Stimulated activated CD8-positive, alpha-beta memory T cell treated with anti-CD3 and anti-CD28 coated beads, Interleukin-4, amount 100 ng/mL, for 48 hours (primary cell): ENCODE measurements at regions not wholly inside any gene's neighbourhood (a gene's known extent, or its start where the extent isn't known, plus 50 kb on each side); places are given as distances from the start of the nearest gene placed in this dataset.
"Not testable (repeated sequence)": the region's sequence is repeated elsewhere in the genome, so short reads cannot be mapped to it uniquely, and the experiment has no call there.

Source experiments
- DNase-seq: peaks from one replicate; pipeline ENCODE4 v3.0.0-alpha.2; 2020

DNA sequence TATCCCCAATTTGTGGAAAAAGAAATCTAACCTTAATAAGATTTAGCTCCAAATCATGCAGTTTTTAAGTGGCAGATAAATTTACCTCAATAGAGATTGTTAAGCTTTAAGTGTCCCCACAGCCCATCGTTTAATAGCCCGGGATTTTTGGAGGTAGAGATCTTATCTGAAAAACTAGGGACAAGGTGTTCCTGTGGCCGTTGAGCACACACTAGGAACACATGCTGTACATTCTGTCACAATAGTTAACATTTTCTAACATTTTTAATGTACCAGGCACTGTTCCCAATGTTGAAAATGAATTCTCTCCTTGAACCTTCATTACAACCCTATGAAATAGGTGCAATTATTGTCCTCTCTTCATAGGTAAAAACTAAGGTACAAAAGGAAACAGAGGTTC is 85.7 kb upstream of the PLD5 start:
- no peak for DNase-seq

DNA sequence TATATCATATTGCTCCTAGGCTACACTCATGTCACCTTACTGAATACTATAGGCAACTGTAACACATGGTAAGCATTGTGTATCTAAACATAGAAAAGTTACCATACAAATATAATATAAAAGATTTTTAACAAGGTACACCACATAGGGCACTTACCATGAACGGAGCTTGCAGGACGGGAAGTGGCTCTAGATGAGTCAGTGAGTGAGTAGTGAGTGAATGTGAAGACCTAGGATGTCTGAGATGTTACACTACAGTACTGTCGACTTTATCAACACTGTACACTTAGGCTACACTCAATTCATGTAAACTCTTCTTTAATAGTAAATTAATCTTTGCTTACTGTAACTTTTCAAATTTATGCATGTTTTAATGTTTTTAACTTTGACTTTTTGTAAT is 81.0 kb upstream of the PLD5 start:
- DNase-seq, result no peak

DNA sequence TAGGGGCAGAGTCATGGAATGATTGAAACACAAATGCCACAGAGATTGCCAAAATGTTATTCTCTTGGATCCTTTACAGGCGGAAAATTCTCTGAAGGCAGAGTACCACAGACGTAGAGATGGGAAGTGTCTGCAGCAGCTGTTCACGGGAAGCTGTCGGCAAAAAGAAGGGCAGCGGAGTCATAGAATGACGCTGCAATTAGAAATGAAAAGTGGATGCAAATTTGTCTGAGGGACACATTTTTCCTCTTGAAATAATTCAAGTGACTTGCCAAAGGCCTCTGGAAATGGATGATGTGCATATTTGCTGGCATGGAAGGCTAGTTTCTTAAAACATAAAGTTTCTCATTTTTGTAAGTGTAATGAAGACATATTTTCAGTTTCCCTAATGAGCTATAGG is 77.5 kb upstream of the PLD5 start:
- no peak for DNase-seq

DNA sequence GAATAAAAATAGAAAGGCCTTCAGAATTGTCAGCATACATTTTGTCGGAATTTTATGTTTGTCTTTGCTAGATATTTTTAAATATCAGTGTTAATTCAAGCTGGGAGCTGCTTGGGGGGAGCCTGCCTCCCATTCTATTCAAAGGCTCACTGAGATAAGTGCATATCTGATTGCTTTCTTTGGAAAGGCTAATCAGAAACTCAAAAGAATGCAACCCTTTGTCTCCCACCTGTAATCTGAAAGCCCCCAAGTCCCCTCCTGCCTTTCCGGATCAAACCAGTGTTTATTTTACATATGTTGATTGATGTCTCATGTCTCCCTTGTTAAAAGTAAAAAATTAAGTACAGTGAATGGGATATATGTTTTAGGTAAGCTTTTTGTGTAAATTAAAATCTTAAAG is 69.3 kb upstream of the PLD5 start:
- DNase-seq, result not testable (repeated sequence)

DNA sequence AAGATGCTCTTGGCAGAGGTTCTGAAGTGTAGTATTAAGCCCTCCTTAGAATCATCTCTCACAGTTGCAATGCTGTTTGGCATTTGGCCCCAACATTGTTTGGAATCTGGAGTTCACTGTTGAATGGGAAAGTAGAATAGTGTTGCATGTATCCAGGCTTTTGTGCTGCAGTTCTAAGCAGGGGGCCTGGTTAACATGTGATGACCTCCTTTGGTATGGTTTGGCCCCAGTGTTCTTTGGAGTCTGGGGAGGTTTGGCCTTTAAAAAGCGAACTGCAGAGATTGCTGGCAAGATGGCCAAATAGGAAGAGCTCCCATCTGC is 61.8 kb upstream of the PLD5 start:
- no peak for DNase-seq

DNA sequence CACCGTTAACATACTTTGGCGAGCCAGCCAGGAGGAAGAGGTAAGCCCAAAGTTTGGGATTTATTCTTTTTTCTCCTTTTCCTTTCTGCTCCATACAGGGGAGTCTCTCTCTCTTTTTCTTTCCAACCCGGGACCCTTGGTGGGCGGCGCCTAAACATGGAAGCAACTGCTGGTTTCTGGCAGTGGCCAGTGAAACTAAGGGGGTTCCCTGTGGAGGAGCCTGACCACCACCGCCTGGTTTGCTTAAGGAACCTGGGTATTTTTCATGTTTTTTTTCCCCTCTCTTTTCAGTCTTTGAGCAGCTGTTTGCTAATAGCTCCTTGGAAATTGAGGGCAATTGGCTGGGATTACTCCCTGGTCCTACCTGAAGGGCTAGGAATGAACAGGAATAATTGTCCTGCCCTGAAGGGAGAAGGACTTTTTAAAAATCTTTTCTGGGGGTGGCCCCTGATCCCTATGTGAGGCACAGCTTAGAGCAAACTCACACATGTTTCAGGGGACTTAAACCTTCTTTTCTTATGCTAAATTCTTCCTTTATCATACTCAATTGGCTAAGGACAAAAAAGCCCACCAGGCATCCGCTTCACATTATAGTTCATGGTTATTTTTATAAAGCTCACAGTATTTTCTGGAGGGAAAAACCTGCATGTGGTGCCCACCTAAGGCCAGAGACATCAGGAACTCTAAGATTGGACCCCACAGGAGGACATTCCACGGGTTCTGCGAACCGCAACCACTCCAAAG is 61.3 kb upstream of the PLD5 start:
- DNase-seq, result no peak

DNA sequence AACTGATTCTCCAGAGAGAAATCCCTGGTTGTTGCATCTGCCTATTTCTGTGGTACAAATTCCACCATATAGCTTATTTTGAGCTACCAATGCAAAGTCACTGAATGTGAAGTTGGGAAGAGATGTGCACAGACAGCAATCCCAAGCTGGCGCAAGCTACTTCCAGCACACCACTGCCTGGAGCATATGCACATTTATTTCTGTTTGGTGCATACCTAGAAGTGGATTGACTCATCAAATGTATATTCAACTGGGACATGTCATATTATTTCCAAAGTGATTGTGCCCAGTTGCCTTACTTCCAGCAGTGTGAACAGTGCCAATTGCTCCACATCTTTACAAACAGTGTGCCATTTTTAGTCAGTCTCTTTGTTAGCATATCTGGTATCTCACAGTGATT is 58.2 kb upstream of the PLD5 start:
- DNase-seq, result no peak

DNA sequence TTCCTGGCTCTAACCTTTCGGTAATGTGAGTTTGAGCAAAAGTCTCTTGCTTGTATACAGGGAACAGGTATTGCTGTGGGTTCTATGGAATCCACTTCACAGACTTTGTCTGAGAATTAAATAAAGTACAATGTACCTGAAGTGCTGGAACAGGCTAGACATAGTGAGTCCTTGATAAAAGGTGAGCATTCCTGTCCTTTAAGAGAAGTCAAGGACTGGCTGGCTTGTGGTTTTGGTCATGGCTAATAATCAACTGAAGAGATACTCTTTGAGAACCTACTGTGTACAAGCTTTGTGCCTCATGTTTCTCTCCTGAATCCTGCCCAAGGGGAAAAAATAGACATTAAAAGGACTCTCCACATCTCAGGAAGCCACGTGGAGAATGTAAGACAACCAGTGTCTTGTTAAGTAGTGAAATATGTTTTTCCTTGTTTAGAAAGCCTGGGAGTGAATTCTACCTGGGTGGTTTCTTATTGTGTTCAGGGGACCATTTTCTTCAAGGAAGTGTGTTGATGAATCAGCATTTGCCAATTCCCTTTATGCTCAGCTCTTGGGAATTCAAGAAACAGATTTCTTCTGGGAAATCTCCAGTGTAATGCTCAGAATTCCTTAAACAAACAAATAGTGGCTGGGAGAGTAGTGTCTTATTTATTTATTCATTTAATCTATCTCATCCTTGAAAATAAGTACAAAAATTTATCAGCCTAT is 55.2 kb upstream of the PLD5 start:
- DNase-seq, result no peak
